ENCODE measurements at regions not wholly inside any gene's neighbourhood (a gene's known extent, or its start where the extent isn't known, plus 50 kb on each side); places are given as distances from the start of the nearest gene placed in this dataset.

- no peak overlapping the region for H3K4me3 ChIP-seq (ENCODE audit: low read length)
- TF ChIP-seq CTCF (conservative IDR thresholded peaks at IDR 0.05; ENCODE audit: low read length): no peak
Observed at GRCh38 chr6:166087852-166088251, 79.8 kb downstream of the TBXT start.

GRCh38 chr6:166087246-166087645 is 80.4 kb downstream of the TBXT start:
- no peak for DNase-seq (ENCODE audit: low read depth)
- TF ChIP-seq CTCF (conservative IDR thresholded peaks at IDR 0.05; ENCODE audit: low read length): no peak
- no peak overlapping the region for H3K4me3 ChIP-seq (ENCODE audit: low read length)

More at GRCh38 chr6:166087852-166088251, 79.8 kb downstream of the TBXT start:
- DNase-seq (ENCODE audit: low read depth): no peak

GRCh38 chr6:166085500-166085899 is 82.2 kb downstream of the TBXT start:
- no peak for DNase-seq (ENCODE audit: low read depth)
- H3K4me3 ChIP-seq (ENCODE audit: low read length): no peak overlapping the region
- TF ChIP-seq CTCF (conservative IDR thresholded peaks at IDR 0.05; ENCODE audit: low read length): no peak

- DNase-seq (ENCODE audit: low read depth): no peak
- no peak for TF ChIP-seq CTCF (conservative IDR thresholded peaks at IDR 0.05; ENCODE audit: low read length)
Observed at GRCh38 chr6:166084951-166085350, 82.7 kb downstream of the TBXT start.

GRCh38 chr6:166079841-166080240 is 87.8 kb downstream of the TBXT start:
- no peak for DNase-seq (ENCODE audit: low read depth)
- H3K4me3 ChIP-seq (ENCODE audit: low read length): no peak overlapping the region
- TF ChIP-seq CTCF (conservative IDR thresholded peaks at IDR 0.05; ENCODE audit: low read length): no peak

More at GRCh38 chr6:166084951-166085350, 82.7 kb downstream of the TBXT start:
- no peak overlapping the region for H3K4me3 ChIP-seq (ENCODE audit: low read length)

GRCh38 chr6:166078294-166078693 is 89.4 kb downstream of the TBXT start:
- H3K4me3 ChIP-seq (ENCODE audit: low read length): no peak overlapping the region
- peak; percentile 98 for DNase-seq (ENCODE audit: low read depth)
- TF ChIP-seq CTCF (conservative IDR thresholded peaks at IDR 0.05; ENCODE audit: low read length): no peak

- no peak for TF ChIP-seq CTCF (conservative IDR thresholded peaks at IDR 0.05; ENCODE audit: low read length)
- no peak for DNase-seq (ENCODE audit: low read depth)
- H3K4me3 ChIP-seq (ENCODE audit: low read length): no peak overlapping the region
Observed at GRCh38 chr6:166076625-166077024, 91.0 kb downstream of the TBXT start.

Measured in AG10803 (cell line).